COR-L47 (cell line): ENCODE measurements at regions not wholly inside any gene's neighbourhood (a gene's known extent, or its start where the extent isn't known, plus 50 kb on each side); places are given as distances from the start of the nearest gene placed in this dataset.
A peak's percentile ranks its signal among the peaks of the same experiment; 100 is the strongest.

Source experiments
- DNase-seq: peaks from one replicate; lab custom pipeline; 2025; lab: John Stamatoyannopoulos, UW

DNA sequence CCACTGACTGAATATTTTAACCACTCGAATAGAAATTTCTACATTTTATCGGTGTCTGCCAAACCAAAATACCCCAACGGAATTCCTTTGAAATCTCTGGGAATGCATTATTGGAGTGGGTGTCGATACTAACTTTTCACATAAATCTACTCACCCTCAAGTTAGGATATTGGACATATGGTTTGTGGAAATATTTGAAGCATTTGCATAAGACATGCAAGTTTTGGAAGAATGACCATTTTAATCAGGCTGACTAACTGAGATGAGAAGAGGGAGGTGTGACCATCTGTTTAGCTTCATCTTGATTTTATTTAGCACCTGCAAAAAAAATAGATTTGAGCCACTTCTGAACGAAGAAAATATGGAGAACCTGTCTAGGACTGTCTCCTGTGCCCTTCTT is 61.2 kb downstream of the KLF6 start:
- no peak for DNase-seq

DNA sequence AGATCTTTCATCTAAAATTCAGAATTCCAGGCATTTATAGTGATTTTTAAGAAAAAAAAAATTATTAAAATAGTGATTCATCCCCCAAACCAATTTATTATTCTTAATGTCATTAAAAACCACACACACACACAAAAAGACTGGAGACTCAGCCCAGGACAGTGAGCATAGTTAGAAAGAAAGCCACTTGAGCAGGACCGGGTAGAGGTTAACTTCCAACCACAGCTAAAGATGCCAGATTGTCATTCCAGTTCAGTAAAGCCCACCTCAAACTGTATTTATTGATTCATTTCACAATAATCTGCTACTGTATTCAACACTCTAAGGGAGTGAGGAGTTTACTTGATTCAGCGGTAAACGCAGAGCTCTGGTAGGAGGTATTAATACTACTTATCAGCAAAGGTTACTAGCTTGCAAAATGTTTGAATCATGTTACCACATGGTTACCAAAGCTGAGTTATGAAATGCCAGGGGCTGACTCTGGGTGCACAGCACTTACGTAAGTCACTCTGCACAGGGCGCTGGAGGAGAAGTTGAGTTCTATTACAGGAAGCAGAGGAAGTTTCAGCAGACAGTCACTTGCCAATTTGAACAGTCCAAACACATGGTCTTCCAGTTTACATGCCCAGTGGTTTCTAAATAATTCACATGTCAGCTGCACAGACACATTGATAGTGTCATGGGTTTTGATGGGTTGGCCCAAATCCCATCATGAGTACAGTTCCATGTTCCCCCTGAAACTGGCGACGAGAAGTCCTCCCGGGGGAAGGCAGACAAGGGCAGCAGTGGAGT is 64.6 kb downstream of the KLF6 start:
- no peak for DNase-seq

- DNase-seq = no peak
Measured at GRCh38 chr10:3719024-3719843, 65.8 kb downstream of the KLF6 start.

- DNase-seq = no peak
Measured at GRCh38 chr10:3716093-3716492, 68.9 kb downstream of the KLF6 start.

DNA sequence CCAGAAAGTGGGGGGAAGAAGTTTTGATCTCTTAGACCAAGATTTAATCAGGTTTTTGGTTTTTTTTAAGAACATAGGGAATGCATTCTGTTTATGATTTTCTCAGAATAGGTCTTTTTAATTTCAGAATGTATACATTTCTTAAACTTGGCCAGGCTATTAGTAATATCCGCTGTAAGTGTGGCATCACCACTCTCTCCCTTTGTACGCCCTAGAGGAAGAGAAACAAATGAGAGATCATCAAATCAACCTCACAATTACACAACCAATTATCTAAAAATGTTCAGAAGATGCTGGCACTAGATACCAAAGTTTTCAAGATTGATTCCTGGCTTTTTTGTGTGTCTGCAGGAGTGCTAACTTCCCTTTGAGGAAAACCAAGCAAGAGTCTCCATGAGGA is 70.0 kb downstream of the KLF6 start:
- no peak for DNase-seq

DNA sequence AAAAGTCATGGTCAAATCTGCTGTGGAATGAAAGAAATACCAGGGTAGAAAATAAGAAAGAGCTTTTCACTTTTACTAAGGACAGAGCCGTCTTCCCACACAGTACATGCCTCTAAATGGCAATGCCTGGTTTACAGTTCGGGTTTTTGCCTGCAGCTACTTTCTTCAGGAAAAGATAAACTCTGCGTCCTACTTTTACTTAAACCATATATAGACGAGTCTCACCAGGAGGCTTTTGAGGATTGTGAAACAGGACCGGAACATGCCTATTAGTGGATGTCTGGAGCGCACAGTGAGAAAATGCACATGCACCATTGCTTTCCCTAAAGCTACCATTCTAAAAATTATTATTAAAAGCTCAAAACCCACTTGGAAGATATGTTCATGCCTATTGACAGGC is 70.5 kb downstream of the KLF6 start:
- DNase-seq = no peak

DNA sequence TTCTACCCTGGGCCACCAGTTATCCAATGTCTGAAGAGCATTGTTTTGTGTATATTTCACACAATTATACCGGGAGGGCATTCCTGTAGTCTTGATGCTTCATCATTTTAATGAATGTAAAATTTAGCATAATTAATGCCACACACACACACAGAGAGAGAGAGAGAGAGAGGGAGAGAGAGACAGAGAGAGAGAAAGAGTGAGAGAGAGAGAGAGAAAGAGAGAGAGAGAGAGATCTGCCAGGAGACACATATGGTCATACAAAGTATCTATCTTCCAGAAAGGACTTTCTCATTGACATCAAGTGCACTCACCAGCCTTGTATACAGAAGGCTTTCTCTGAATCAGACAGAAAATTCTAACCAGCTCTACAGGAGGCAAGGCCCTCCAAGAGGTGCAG is 72.3 kb downstream of the KLF6 start:
- no peak for DNase-seq

- DNase-seq = no peak
Measured at GRCh38 chr10:3711918-3712317, 73.1 kb downstream of the KLF6 start.

- DNase-seq = no peak
Measured at GRCh38 chr10:3710764-3711163, 74.2 kb downstream of the KLF6 start.

DNA sequence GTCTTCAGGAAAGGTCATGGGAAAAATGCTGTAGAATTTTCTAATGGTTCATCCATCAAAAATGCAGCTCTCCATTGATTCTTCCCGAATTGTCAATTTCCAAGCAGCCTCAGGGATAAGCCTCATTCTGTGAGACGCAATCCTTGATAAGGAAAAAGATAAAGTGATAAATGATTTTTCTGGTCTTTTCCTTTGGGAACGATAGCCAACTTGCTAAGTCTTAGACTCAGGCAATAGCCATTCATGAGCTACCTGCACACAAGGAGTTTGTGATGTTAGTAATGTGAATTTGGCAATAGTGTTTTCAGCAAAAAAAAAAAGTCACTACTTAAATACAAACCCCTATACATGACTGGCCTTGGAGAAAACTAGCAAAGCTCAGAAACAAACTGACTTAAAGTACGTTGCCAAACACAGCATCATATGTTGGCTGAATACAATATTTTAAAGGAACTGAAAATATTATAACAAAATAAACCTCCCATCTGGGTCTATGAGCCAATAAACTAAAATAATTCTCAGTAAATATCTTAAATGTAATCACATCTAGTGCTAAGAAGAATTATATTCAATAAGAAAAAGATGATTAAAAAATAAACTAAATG is 75.5 kb downstream of the KLF6 start:
- no peak for DNase-seq

GRCh38 chr10:3708852-3709251 is 76.2 kb downstream of the KLF6 start:
- no peak for DNase-seq

GRCh38 chr10:3704565-3705325 is 80.3 kb downstream of the KLF6 start:
- no peak for DNase-seq

DNA sequence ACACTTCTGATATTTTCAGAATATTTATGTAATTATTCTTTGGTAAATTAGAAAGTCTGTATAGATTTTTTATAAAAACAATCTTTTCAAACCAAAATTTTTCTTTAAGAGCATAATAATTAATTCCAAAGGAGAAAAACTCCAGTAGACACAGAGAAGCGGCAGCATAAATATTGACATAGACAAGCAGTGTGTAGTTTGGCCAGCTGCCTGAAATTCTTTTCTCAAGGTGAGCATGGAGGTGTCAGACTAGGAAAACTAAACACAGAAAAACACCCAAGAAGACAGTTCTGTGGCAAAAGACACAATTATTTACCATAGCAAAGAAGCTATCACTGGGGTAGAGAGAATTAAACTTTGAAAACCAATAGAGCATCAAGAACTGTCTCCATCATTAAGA is 82.4 kb downstream of the KLF6 start:
- peak; percentile 18 for DNase-seq

DNA sequence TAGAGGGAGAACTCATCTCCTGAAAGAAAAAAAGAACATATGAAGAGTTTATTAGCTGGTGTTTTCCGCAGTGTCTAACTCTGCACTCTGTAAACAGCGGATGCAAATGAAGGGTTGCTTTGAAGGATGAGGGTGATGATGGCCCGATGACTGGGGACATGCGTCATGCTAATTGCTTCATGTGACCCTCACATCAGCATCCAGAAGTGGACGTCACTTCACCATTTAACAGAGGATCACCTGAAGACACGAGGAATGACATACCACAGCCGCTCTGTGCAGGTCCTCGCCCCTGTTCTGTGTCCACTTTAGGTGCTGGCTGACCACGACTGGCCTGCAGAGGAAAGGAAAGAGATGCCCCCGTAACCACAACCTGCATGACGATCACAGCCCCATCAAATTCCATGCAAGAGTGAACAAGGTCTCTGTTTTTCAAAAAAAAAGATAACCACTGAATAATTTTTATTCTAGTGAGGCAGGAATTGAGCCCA is 82.9 kb downstream of the KLF6 start:
- DNase-seq = no peak

- no peak for DNase-seq
Measured at GRCh38 chr10:3701491-3701890, 83.5 kb downstream of the KLF6 start.

- no peak for DNase-seq
Measured at GRCh38 chr10:3700531-3701076, 84.4 kb downstream of the KLF6 start.

GRCh38 chr10:3699916-3700315 is 85.1 kb downstream of the KLF6 start:
- DNase-seq = no peak

GRCh38 chr10:3698312-3698711 is 86.7 kb downstream of the KLF6 start:
- no peak for DNase-seq

- DNase-seq = no peak
Measured at GRCh38 chr10:3693698-3694080, 91.3 kb downstream of the KLF6 start.

DNA sequence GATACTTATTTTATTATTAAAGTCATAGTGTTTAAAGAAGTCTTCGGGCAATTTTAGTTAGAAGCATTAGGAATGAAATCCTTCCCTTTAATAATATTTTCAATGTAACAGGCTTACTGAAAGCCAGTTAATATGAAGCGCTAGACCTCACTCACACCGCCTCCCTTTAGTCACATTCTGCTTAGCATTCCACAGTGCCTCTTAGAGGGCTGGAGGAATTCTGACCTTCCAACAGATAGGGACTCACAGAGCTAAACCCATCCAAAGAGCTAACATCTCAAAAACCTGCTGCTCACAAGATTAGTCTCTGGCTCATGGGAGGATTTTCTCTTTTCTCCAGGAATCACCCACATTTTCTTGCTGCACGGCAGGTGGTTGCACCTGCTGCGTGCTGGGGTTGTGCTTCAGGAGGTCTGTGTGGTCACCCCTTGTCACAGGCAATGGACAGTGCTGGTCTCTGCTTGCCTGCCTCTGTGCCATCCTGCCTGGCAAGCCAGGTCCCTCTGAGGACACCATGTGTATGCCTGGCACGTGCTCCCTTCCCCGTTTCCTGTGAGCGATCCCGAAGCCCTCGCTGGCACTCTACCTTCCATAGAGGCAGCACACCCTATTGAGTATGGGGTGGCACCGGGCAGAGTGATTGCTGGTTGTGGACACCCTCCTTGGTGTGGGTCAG is 91.8 kb downstream of the KLF6 start:
- no peak for DNase-seq

- no peak for DNase-seq
Measured at GRCh38 chr10:3692387-3692999, 92.5 kb downstream of the KLF6 start.
